GM12878 (cell line): ENCODE measurements at regions not wholly inside any gene's neighbourhood (a gene's known extent, or its start where the extent isn't known, plus 50 kb on each side); places are given as distances from the start of the nearest gene placed in this dataset.

ENCODE experiments used
- ATAC-seq: fragments of 200-7000 bp; cut with Tn5 transposase; 3 replicates; pipeline ENCODE4 v1.9.1; 2020; ENCODE audit warnings: mild to moderate bottlenecking, moderate library complexity
- BruUV-seq: library from RNA; stranded (reverse); fragments of 400-500 nt; replicated peaks from 2 replicates; lab custom pipeline; 2021; lab: Mats Ljungman, UMichigan
- CTCF ChIA-PET: fragments of 300-600 bp; sonication (Branson Sonifier 250); formaldehyde crosslinking; extraction: SDS; loops from one replicate; lab custom pipeline; 2021; ENCODE audit warnings: inconsistent platforms; lab: Yijun Ruan, JAX
- POLR2A ChIA-PET: fragments of 350-600 bp; formaldehyde crosslinking; extraction: SDS; loops from one replicate; lab custom pipeline; 2021; ENCODE audit warnings: inconsistent platforms; lab: Charles Lee
- RAD21 ChIA-PET: fragments of 300-600 bp; sonication (Branson Sonifier 250); formaldehyde crosslinking; loops from one replicate; lab custom pipeline; 2023; ENCODE audit warnings: antibody characterized with exemption; ENCODE audit not compliant: unreplicated experiment; lab: Charles Lee
- SMC1A ChIA-PET: fragments of 300-600 bp; sonication (Branson Sonifier 250); formaldehyde crosslinking; loops from one replicate; lab custom pipeline; 2023; ENCODE audit not compliant: unreplicated experiment, uncharacterized antibody; lab: Charles Lee
- DNase-seq: peaks from one replicate; pipeline ENCODE4 v3.0.0-alpha.2; 2011; ENCODE audit warnings: low read depth, low spot score
- FAIRE-seq: peaks from 3 replicates; lab custom pipeline; 2011; peaks lifted over from hg19 to GRCh38; lab: Jason Lieb, UNC
- H2AFZ ChIP-seq: 2 replicates; pipeline ENCODE4 v1.6.0; 2011; ENCODE audit warnings: low read depth, low read length, control low read depth; ENCODE audit not compliant: control insufficient read depth
- H3K27ac ChIP-seq: 2 replicates; pipeline ENCODE4 v1.5.1; 2011; ENCODE audit warnings: control low read depth; ENCODE audit not compliant: control insufficient read depth, insufficient read depth
- H3K27me3 ChIP-seq, 2 experiments: replicated peaks in 1 of 2; 2 replicates each; pipeline versions ENCODE4 v1.6.0 to v1.6.1; 2011; ENCODE audit warnings: low read length in 1 of 2; ENCODE audit not compliant: control insufficient read depth in 2 of 2, insufficient read depth in 2 of 2
- H3K36me3 ChIP-seq, 2 experiments: 2 replicates each; pipeline ENCODE4 v1.5.1; 2011; ENCODE audit warnings: low read length in 1 of 2; ENCODE audit not compliant: control insufficient read depth in 2 of 2, insufficient read depth in 2 of 2
- H3K4me1 ChIP-seq: 2 replicates; pipeline ENCODE4 v1.6.1; 2011; ENCODE audit warnings: mild to moderate bottlenecking, low read length, moderate library complexity, mixed read lengths; ENCODE audit not compliant: control insufficient read depth, insufficient read depth
- H3K4me2 ChIP-seq: 2 replicates; pipeline ENCODE4 v1.6.0; 2011; ENCODE audit warnings: control low read depth; ENCODE audit not compliant: control insufficient read depth, insufficient read depth
- H3K4me3 ChIP-seq: fragments of 200-600 bp; sonication (generic); 2 replicates; pipeline ENCODE4 v1.5.1; 2016
- H3K79me2 ChIP-seq: 2 replicates; pipeline ENCODE4 v1.6.0; 2011; ENCODE audit warnings: low read length; ENCODE audit not compliant: control insufficient read depth, insufficient read depth
- H3K9ac ChIP-seq: 2 replicates; pipeline ENCODE4 v1.8.0; 2011; ENCODE audit warnings: low read length, control low read depth, mixed read lengths; ENCODE audit not compliant: control insufficient read depth, insufficient read depth
- H3K9me3 ChIP-seq: replicated peaks from 3 replicates; pipeline ENCODE4 v1.5.1; 2011; ENCODE audit warnings: mild to moderate bottlenecking, low read length; ENCODE audit not compliant: control insufficient read depth, insufficient read depth
- H4K20me1 ChIP-seq: 2 replicates; pipeline ENCODE4 v1.6.0; 2011; ENCODE audit not compliant: control insufficient read depth, insufficient read depth
- BHLHE40 ChIP-seq, 2 experiments: fragments of 450-650 bp in 1 of 2; IDR thresholded peaks; 2 replicates each; pipeline ENCODE4 v1.6.1; 2011 to 2017; ENCODE audit warnings: low read depth in 2 of 2, borderline replicate concordance in 1 of 2, improper control_type of control experiment in 1 of 2, low read length in 1 of 2, mild to moderate bottlenecking in 1 of 2
- CHD2 ChIP-seq: IDR thresholded peaks from 2 replicates; pipeline ENCODE4 v1.6.1; 2011; ENCODE audit warnings: low read depth, low read length, improper control_type of control experiment, borderline replicate concordance
- FOS ChIP-seq: IDR thresholded peaks from 3 replicates; pipeline ENCODE4 v1.6.1; 2011; ENCODE audit warnings: borderline replicate concordance; ENCODE audit not compliant: insufficient read length; ENCODE audit errors: extremely low read depth
- JUNB ChIP-seq: IDR thresholded peaks from 2 replicates; pipeline ENCODE4 v1.6.1; 2016; ENCODE audit warnings: antibody characterized with exemption, mild to moderate bottlenecking
- MEF2A ChIP-seq: IDR thresholded peaks from 2 replicates; pipeline ENCODE4 v1.6.1; 2011; ENCODE audit warnings: low read depth, mild to moderate bottlenecking, low read length, moderate library complexity; ENCODE audit not compliant: insufficient read depth
- NR2F1 ChIP-seq: fragments of 450-650 bp; conservative IDR thresholded peaks from 2 replicates; pipeline ENCODE4 v1.6.1; 2017; ENCODE audit warnings: mild to moderate bottlenecking
- NRF1 ChIP-seq: conservative IDR thresholded peaks from 2 replicates; pipeline ENCODE4 v1.6.1; 2011; ENCODE audit warnings: mild to moderate bottlenecking, low read depth, low read length, improper control_type of control experiment
- SIN3A ChIP-seq: IDR thresholded peaks from 2 replicates; pipeline ENCODE4 v1.6.1; 2012; ENCODE audit warnings: low read depth, low read length, improper control_type of control experiment
- SPI1 ChIP-seq: IDR thresholded peaks from 2 replicates; pipeline ENCODE4 v1.6.1; 2011; ENCODE audit warnings: low read depth, mild to moderate bottlenecking, low read length, moderate library complexity, borderline replicate concordance; ENCODE audit not compliant: insufficient read depth
- WGBS: methylation state at CpG from one replicate; pipeline ENCODE4 v1.1.6; 2016; ENCODE audit warnings: low lambda C conversion rate; ENCODE audit not compliant: insufficient replicate concordance, insufficient coverage; ENCODE audit errors: missing lambda C conversion rate; 5-methylcytosine and 5-hydroxymethylcytosine counted together
- in situ Hi-C: fragments of 300-500 bp; cut with MboI; formaldehyde crosslinking; loops from 9 replicates; pipeline ENCODE4 v1.14.3; 2018; ENCODE audit warnings: mixed read lengths
- intact Hi-C: fragments of 100-400 bp; cut with micrococcal nuclease; formaldehyde crosslinking; loops from one replicate; pipeline ENCODE4 v1.14.2; 2022; ENCODE audit not compliant: unreplicated experiment
- TF ChIP-seq, protein P1 (sequence below): IDR thresholded peaks from 2 replicates; pipeline ENCODE4 v1.6.1; 2011; ENCODE audit warnings: low read depth, low read length, improper control_type of control experiment, borderline replicate concordance
- TF ChIP-seq, protein P2 (sequence below): fragments of 450-650 bp; IDR thresholded peaks from 2 replicates; pipeline ENCODE4 v1.6.1; 2017; ENCODE audit warnings: mild to moderate bottlenecking, low read depth, inconsistent platforms; ENCODE audit not compliant: poor library complexity, severe bottlenecking
- TF ChIP-seq, protein P3 (sequence below): IDR thresholded peaks from 2 replicates; pipeline ENCODE4 v1.6.1; 2012; ENCODE audit warnings: low read depth, low read length, improper control_type of control experiment

DNA sequence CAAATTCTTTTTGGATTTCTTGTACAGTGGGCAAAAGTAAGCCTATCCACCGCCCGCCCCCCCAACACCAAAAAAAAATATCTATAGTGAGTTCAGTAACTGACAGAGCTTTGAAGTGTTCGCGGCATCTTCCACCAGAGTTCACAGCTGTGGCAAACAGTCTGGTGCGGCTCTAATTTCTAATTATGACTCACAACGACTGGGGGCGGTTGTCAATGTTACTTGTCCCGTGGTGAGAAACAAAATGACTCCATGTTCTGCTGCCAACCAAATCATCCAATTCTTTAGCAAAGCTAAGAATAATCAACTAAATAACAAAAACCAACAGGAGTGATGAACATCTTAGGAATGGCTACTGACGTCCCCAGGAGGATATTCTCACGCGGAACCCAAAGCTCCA is 392.5 kb upstream of the SALL3 start:
- ChIA-PET SMC1A (no interaction called here), CTCF (no interaction called here), RAD21 (no interaction called here), POLR2A (no interaction called here)
- Histone ChIP-seq H3K4me3 (no peak overlapping the region), H3K36me3 (no peaks in the 10 kb centered on the region), H3K9me3 (peaks cover 2% of the 10 kb centered on the region; the same call in 1 of the 3 replicates), H3K4me1 (no peaks in the 10 kb centered on the region), H3K27me3 (no peaks in the 10 kb centered on the region), H2AFZ (no peak overlapping the region), H3K9ac (no peak overlapping the region), H3K27ac (no peak overlapping the region), H4K20me1 (no peaks in the 10 kb centered on the region), H3K4me2 (no peak overlapping the region), H3K79me2 (no peaks in the 10 kb centered on the region)
- FAIRE-seq (no peak), ATAC-seq (no peak), DNase-seq (no peak)
- in situ Hi-C loops (loop anchor here (10.0 kb wide), 1 partner anchor 58 kb away; no protein-coding TSS in a partner anchor), intact Hi-C loops (no loop called here)
- BruUV-seq: no TSS peak
- no peak for TF ChIP-seq CHD2
- WGBS: 67% methylated on average over 11 of the region's 11 CpGs

DNA sequence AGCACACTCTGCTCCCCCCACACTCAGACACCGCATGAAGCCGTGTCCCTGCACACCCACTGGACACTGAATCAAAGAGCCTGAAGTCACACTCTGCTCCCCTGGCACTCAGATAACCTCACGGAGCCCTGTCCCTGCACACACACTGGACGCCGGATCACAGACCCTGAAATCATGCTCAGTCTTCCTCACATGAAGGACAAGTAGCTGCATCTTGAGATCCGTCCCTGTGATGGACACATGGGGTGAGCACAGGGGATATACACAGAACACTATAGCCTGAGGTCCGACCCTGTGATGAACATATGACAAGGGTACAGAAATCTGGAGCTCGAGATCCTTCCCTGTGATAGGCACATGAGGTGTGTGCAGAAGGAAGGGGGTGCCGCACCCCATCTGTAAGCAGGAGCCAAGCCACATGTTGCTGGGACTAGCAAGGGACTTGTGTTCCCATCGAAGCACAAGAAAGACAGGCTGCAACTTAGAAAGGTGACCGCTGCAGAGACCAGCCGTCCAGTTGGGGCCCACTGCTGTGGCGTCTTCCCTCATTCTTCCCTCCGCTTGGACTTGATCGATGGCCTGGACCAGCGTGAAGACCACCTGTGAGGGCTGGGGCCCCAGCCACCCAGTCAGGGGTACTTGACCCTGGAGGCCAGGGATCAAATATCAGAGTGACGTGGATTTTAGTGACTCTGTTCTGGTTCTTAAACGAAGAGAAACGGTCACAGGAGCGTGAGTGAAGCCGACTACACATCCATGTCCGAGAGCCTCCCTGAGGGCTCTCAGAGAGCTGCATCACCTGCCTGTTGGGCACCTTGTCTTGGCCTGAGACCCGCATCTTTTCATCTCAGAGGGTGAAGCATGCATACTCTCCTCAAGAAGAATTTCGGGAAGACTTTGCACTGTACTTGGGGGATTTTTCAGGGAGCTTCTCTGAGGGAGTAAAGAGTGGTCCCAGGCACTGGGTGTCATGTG is 391.7 kb upstream of the SALL3 start:
- no peaks in the 10 kb centered on the region for H3K4me1 ChIP-seq
- H3K4me3 ChIP-seq: no peak overlapping the region
- in situ Hi-C loops (loop anchor here (10.0 kb wide), 1 partner anchor 57 kb away; no protein-coding TSS in a partner anchor), intact Hi-C loops (no loop called here)
- H3K36me3 ChIP-seq: no peaks in the 10 kb centered on the region
- no peaks in the 10 kb centered on the region for H4K20me1 ChIP-seq
- WGBS: 49% methylated on average over 24 of the region's 24 CpGs
- H3K9ac ChIP-seq: no peak overlapping the region
- no peak overlapping the region for H3K4me2 ChIP-seq
- ChIA-PET SMC1A (no interaction called here), CTCF (no interaction called here), RAD21 (no interaction called here), POLR2A (no interaction called here)
- FAIRE-seq (no peak), ATAC-seq (no peak), DNase-seq (no peak)
- H2AFZ ChIP-seq: no peak overlapping the region
- peaks cover 2% of the 10 kb centered on the region; the same call in 1 of the 3 replicates for H3K9me3 ChIP-seq
- no peaks in the 10 kb centered on the region for H3K79me2 ChIP-seq
- BruUV-seq: no TSS peak
- H3K27ac ChIP-seq: no peak overlapping the region
- no peaks in the 10 kb centered on the region for H3K27me3 ChIP-seq
- TF ChIP-seq SIN3A (no peak), BHLHE40 (IDR thresholded peaks at IDR 0.05; ENCODE audit: borderline replicate concordance in 1 of 2, low read depth in 2 of 2, low read length in 1 of 2) (no peak), JUNB (no peak), MEF2A (no peak), NRF1 (no peak), SPI1 (no peak), FOS (no peak), NR2F1 (no peak)
- TF ChIP-seq, protein P1, sequence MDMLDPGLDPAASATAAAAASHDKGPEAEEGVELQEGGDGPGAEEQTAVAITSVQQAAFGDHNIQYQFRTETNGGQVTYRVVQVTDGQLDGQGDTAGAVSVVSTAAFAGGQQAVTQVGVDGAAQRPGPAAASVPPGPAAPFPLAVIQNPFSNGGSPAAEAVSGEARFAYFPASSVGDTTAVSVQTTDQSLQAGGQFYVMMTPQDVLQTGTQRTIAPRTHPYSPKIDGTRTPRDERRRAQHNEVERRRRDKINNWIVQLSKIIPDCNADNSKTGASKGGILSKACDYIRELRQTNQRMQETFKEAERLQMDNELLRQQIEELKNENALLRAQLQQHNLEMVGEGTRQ: no peak
- TF ChIP-seq, protein P2, sequence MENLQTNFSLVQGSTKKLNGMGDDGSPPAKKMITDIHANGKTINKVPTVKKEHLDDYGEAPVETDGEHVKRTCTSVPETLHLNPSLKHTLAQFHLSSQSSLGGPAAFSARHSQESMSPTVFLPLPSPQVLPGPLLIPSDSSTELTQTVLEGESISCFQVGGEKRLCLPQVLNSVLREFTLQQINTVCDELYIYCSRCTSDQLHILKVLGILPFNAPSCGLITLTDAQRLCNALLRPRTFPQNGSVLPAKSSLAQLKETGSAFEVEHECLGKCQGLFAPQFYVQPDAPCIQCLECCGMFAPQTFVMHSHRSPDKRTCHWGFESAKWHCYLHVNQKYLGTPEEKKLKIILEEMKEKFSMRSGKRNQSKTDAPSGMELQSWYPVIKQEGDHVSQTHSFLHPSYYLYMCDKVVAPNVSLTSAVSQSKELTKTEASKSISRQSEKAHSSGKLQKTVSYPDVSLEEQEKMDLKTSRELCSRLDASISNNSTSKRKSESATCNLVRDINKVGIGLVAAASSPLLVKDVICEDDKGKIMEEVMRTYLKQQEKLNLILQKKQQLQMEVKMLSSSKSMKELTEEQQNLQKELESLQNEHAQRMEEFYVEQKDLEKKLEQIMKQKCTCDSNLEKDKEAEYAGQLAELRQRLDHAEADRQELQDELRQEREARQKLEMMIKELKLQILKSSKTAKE: no peak
- TF ChIP-seq, protein P3, sequence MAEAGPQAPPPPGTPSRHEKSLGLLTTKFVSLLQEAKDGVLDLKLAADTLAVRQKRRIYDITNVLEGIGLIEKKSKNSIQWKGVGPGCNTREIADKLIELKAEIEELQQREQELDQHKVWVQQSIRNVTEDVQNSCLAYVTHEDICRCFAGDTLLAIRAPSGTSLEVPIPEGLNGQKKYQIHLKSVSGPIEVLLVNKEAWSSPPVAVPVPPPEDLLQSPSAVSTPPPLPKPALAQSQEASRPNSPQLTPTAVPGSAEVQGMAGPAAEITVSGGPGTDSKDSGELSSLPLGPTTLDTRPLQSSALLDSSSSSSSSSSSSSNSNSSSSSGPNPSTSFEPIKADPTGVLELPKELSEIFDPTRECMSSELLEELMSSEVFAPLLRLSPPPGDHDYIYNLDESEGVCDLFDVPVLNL: no peak
